Tibial artery (tissue), 4 donors: ENCODE measurements at regions not wholly inside any gene's neighbourhood (a gene's known extent, or its start where the extent isn't known, plus 50 kb on each side); places are given as distances from the start of the nearest gene placed in this dataset.

Experiments used
- DNase-seq, 2 donors: peaks; one replicate each; pipeline ENCODE4 v3.0.0-alpha.2; 2019
- H3K27ac ChIP-seq, 2 donors: fragments of 200-600 bp; sonication (generic) in 1 of 2; 1 replicate in 1 of 2; 2 replicates in 1 of 2; pipeline ENCODE4 v1.5.1; 2018 to 2019; ENCODE audit warnings: mild to moderate bottlenecking in 1 of 2
- H3K27me3 ChIP-seq, 2 donors: fragments of 200-600 bp; sonication (generic) in 1 of 2; one replicate each; pipeline versions ENCODE4 v1.5.1 to v1.6.0; 2016 to 2019
- H3K36me3 ChIP-seq, 3 donors: fragments of 200-600 bp; sonication (generic) in 2 of 3; one replicate each; pipeline ENCODE4 v1.5.1; 2016 to 2019; ENCODE audit warnings: mild to moderate bottlenecking in 2 of 3
- H3K4me1 ChIP-seq, 4 donors: fragments of 200-600 bp; sonication (generic) in 2 of 4; 1 replicate in 3 of 4; 2 replicates in 1 of 4; pipeline ENCODE4 v1.5.1; 2016 to 2019
- H3K4me3 ChIP-seq, 2 donors: fragments of 200-600 bp; sonication (generic) in 1 of 2; 1 replicate in 1 of 2; 2 replicates in 1 of 2; pipeline ENCODE4 v1.5.1; 2018 to 2019; ENCODE audit warnings: mild to moderate bottlenecking in 2 of 2
- H3K9me3 ChIP-seq, 3 donors: fragments of 200-600 bp; sonication (generic) in 1 of 3; one replicate each; pipeline ENCODE4 v1.5.1; 2016 to 2019
- intact Hi-C: fragments of 100-400 bp; cut with DNase I; formaldehyde crosslinking; loops from one replicate; pipeline ENCODE4 v1.15.0; 2023; ENCODE audit warnings: low total_unique reads
- TF ChIP-seq, protein P1 (sequence below), 2 experiments: fragments of 200-600 bp in 1 of 2; fragments of 450-650 bp in 1 of 2; IDR thresholded peaks; one replicate each; pipeline ENCODE4 v1.5.1; 2017 to 2019; ENCODE audit warnings: antibody characterized with exemption in 2 of 2, mild to moderate bottlenecking in 1 of 2, moderate library complexity in 1 of 2

DNA sequence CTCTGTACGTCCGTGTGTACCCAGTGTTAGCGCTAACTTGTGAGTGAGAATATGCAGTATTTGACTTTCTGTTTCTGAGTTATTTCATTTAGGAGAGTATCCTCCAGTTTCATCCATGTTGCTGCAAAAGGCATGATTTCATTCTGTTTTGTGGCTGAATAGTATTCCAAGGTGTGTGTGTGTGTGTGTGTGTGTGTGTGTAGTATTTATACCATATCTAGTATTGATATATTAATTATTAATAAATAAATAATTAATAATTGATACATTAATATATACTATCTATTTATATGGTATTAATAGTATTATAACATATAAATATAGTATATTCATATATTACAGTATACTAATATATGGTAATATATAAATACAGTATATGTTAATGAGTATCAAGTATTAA lies 101.8 kb upstream of the CCND2 start:
- intact Hi-C loops: no loop called here
- Histone ChIP-seq H3K27ac (no peak overlapping the region), H3K27me3 (peaks cover 0 to 3% of the 10 kb centered on the region in 2 donors), H3K4me1 (no peaks in the 10 kb centered on the region), H3K4me3 (no peak overlapping the region), H3K9me3 (no peaks in the 10 kb centered on the region), H3K36me3 (no peaks in the 10 kb centered on the region)
- TF ChIP-seq, protein P1, sequence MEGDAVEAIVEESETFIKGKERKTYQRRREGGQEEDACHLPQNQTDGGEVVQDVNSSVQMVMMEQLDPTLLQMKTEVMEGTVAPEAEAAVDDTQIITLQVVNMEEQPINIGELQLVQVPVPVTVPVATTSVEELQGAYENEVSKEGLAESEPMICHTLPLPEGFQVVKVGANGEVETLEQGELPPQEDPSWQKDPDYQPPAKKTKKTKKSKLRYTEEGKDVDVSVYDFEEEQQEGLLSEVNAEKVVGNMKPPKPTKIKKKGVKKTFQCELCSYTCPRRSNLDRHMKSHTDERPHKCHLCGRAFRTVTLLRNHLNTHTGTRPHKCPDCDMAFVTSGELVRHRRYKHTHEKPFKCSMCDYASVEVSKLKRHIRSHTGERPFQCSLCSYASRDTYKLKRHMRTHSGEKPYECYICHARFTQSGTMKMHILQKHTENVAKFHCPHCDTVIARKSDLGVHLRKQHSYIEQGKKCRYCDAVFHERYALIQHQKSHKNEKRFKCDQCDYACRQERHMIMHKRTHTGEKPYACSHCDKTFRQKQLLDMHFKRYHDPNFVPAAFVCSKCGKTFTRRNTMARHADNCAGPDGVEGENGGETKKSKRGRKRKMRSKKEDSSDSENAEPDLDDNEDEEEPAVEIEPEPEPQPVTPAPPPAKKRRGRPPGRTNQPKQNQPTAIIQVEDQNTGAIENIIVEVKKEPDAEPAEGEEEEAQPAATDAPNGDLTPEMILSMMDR (IDR thresholded peaks at IDR 0.05): no peak
- no peak for DNase-seq

DNA sequence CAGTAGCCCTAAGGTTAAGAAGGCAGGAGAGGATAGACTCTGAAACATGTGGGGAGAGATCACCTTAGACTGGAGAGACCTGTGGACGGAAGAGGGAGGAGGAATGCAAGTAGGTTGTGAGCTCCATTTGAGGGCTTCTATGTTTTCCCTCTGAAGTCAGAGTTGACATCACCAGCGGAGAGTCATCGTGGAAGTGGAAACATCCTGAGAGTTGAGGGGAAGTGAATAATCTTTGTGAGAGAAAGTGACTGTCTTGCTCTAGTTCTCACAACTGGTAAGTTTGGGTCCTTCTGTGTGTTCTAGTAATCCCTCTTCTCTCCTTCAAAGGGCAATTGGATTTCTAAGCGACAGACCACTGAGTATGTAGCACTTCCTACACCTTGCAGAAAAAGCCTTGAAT lies 103.6 kb upstream of the CCND2 start:
- H3K9me3 ChIP-seq: no peaks in the 10 kb centered on the region
- no peak overlapping the region for H3K27ac ChIP-seq
- no peak for DNase-seq
- intact Hi-C loops: no loop called here
- peaks cover 0 to 4% (median 2%) of the 10 kb centered on the region in 4 donors for H3K4me1 ChIP-seq
- peaks cover 0 to 10% of the 10 kb centered on the region in 2 donors for H3K27me3 ChIP-seq
- no peak overlapping the region for H3K4me3 ChIP-seq
- TF ChIP-seq, protein P1 (IDR thresholded peaks at IDR 0.05): no peak
- H3K36me3 ChIP-seq: no peaks in the 10 kb centered on the region

DNA sequence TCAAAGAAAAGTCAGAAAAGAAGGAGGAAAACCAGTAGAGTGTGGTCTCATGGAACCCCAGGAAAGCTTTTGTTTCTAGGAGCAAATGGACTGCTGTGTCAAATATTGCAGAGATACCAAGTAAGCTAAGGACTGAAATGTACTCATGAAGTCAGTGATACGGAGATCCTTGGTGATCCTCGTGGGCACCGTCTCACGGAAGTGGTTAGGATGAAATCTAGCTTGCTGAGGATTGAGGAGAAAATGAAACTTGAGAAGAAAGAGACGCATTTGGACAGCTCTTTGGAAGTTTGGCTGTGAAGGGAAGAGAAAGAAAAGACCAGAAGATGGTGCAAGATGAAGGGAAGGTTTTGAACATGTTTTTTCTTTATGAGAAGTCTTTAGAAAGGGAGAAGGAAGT lies 104.0 kb upstream of the CCND2 start:
- H3K36me3 ChIP-seq: no peaks in the 10 kb centered on the region
- H3K9me3 ChIP-seq: no peaks in the 10 kb centered on the region
- DNase-seq: no peak
- TF ChIP-seq, protein P1 (IDR thresholded peaks at IDR 0.05): no peak
- no peak overlapping the region for H3K4me3 ChIP-seq
- peaks cover 0 to 11% of the 10 kb centered on the region in 2 donors for H3K27me3 ChIP-seq
- no peak overlapping the region for H3K27ac ChIP-seq
- H3K4me1 ChIP-seq: peaks cover 0 to 8% (median 2%) of the 10 kb centered on the region in 4 donors
- intact Hi-C loops: no loop called here

DNA sequence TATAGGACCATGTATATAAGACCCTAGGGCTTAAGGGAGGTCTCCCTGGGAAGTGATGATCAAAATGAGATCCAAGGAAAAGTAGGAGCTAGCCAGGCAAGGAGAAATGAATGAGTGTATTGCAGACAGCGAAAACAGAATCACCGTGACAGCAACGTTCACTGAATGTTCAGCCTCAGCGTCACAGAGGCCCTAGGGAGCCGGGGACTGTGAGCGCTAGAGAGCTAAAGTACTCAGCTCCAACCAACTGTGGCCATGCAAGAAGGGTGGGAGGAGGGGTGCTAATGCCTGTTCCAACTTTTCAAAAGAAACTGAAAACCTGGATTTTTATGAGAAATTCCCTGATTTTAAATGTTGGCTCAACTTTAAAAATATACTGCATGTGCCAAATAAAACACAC lies 105.5 kb upstream of the CCND2 start:
- Histone ChIP-seq H3K27ac (no peak overlapping the region), H3K27me3 (peaks cover 0 to 12% of the 10 kb centered on the region in 2 donors), H3K4me1 (peaks cover 0 to 9% (median 2%) of the 10 kb centered on the region in 4 donors), H3K36me3 (no peaks in the 10 kb centered on the region), H3K9me3 (no peaks in the 10 kb centered on the region), H3K4me3 (no peak overlapping the region)
- intact Hi-C loops: no loop called here
- TF ChIP-seq, protein P1 (IDR thresholded peaks at IDR 0.05): no peak
- DNase-seq: no peak

DNA sequence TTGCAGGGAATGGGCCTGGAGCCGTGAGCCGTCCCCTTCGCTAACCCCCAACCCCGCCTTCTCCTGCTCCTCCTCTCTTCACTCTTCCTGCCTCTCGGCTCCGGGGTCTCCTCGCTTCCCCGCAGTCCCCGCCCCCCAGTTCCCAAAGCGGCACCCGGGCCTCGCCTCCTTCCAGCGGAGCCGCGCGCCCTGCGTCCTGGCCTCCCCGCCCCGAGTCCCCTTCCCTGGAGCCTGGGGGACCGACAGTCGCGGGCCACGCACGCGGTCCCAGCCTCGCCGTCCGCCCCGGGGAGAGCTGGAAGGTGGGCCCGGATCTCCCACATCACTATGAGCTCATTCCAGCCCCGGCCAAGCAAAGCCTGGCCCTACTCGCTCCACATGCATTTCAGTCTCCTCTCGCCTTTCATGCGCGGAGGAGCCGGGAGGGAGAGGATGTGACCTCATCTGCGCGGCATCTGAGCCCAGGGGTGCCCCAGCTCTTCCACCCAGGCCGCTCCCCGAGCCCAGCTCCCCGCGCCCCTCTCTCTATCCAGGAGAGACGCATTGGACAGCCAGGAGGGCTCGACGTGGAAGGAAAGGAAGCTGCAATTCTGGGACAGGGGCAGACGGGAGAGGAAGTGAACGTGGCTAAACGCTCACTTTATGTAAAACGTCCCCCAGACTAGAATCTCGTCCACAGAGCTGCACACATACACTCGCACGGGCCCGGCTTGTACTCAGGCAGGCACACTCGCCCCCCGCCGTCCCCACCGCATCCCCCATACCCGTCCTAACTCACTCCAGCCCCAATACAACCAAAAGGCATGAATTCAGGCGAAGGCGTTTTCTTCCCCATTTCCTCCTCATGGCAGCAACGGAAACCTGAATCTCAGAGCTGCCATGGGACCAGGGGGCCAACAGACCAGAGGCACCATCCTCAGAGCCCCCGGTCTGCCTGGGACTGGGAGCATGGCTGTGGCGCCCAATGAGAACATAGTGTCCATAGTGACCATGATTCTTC lies 108.7 kb upstream of the CCND2 start:
- peak overlapping the region; percentile 38 to 49 for H3K4me3 ChIP-seq
- H3K4me1 ChIP-seq: peaks cover 0 to 9% (median 2%) of the 10 kb centered on the region in 4 donors
- TF ChIP-seq, protein P1 (IDR thresholded peaks at IDR 0.05): no peak
- intact Hi-C loops: no loop called here
- peak in 1 of 2 donors; percentile 29 for DNase-seq
- no peaks in the 10 kb centered on the region for H3K9me3 ChIP-seq
- no peaks in the 10 kb centered on the region for H3K36me3 ChIP-seq
- H3K27me3 ChIP-seq: peaks cover 0 to 17% of the 10 kb centered on the region in 2 donors
- H3K27ac ChIP-seq: no peak overlapping the region
